Endothelial cell of umbilical vein (primary cell): ENCODE measurements at regions not wholly inside any gene's neighbourhood (a gene's known extent, or its start where the extent isn't known, plus 50 kb on each side); places are given as distances from the start of the nearest gene placed in this dataset.

Source experiments
- BruUV-seq: library from RNA; stranded (reverse); fragments of 400-500 nt; replicated peaks from 2 replicates; lab custom pipeline; 2021; lab: Mats Ljungman, UMichigan
- CTCF ChIA-PET: fragments of 300-600, 350-600 bp; sonication (Branson Sonifier 250); formaldehyde crosslinking; loops from one replicate; lab custom pipeline; 2021; ENCODE audit warnings: antibody characterized with exemption, inconsistent platforms; lab: Charles Lee
- POLR2A ChIA-PET: fragments of 300-600, 350-600 bp; sonication (Branson Sonifier 250); formaldehyde crosslinking; loops from one replicate; lab custom pipeline; 2021; ENCODE audit warnings: antibody characterized with exemption, inconsistent platforms; lab: Charles Lee
- DNase-seq: peaks from one replicate; pipeline ENCODE4 v3.0.0-alpha.2; 2011; ENCODE audit warnings: low read depth, low spot score
- FAIRE-seq: peaks from 2 replicates; lab custom pipeline; 2011; peaks lifted over from hg19 to GRCh38; lab: Jason Lieb, UNC
- H2AFZ ChIP-seq: 2 replicates; pipeline ENCODE4 v1.6.0; 2012; ENCODE audit warnings: low read depth, low read length, control low read depth, inconsistent platforms
- H3K27ac ChIP-seq: 2 replicates; pipeline ENCODE4 v1.5.1; 2011; ENCODE audit warnings: low read depth, mild to moderate bottlenecking, control low read depth, low read length, moderate library complexity; ENCODE audit not compliant: insufficient read depth
- H3K27me3 ChIP-seq, 2 experiments: 2 replicates each; pipeline versions ENCODE4 v1.6.0 to v1.6.1; 2011; ENCODE audit warnings: low read length in 2 of 2, mixed read lengths in 1 of 2; ENCODE audit not compliant: control insufficient read depth in 2 of 2, insufficient read depth in 2 of 2
- H3K36me3 ChIP-seq, 2 experiments: 2 replicates in 1 of 2; 3 replicates in 1 of 2; pipeline ENCODE4 v1.5.1; 2011; ENCODE audit warnings: low read length in 2 of 2, mild to moderate bottlenecking in 1 of 2, moderate library complexity in 1 of 2; ENCODE audit not compliant: control insufficient read depth in 2 of 2, insufficient read depth in 2 of 2; ENCODE audit errors: extremely low read depth in 1 of 2
- H3K4me1 ChIP-seq: 3 replicates; pipeline ENCODE4 v1.5.1; 2011; ENCODE audit warnings: mild to moderate bottlenecking, low read length; ENCODE audit not compliant: control insufficient read depth, insufficient read depth; ENCODE audit errors: extremely low read depth
- H3K4me2 ChIP-seq: 2 replicates; pipeline ENCODE4 v1.6.1; 2011; ENCODE audit warnings: low read length, control low read depth, mixed read lengths; ENCODE audit not compliant: insufficient read depth
- H3K4me3 ChIP-seq, 3 experiments: fragments of 200-600 bp in 1 of 3; sonication (generic), shearing (Covaris generic) in 1 of 3; replicated peaks in 1 of 3; 2 replicates each; pipeline ENCODE4 v1.5.1; 2011 to 2016; ENCODE audit warnings: control low read depth in 3 of 3, low read length in 3 of 3, mild to moderate bottlenecking in 2 of 3, inconsistent platforms in 1 of 3, low read depth in 1 of 3, moderate library complexity in 1 of 3; ENCODE audit not compliant: insufficient read depth in 1 of 3
- H3K79me2 ChIP-seq: 2 replicates; pipeline ENCODE4 v1.6.0; 2012; ENCODE audit warnings: low read length, inconsistent platforms; ENCODE audit not compliant: control insufficient read depth, insufficient read depth
- H3K9ac ChIP-seq: replicated peaks from 2 replicates; pipeline ENCODE3; 2011; ENCODE audit warnings: low read length, control low read depth; ENCODE audit not compliant: insufficient read depth; ENCODE audit errors: extremely low read depth
- H3K9me1 ChIP-seq: replicated peaks from 3 replicates; pipeline ENCODE4 v1.6.0; 2011; ENCODE audit warnings: mild to moderate bottlenecking, low read length; ENCODE audit not compliant: control insufficient read depth, insufficient read depth; ENCODE audit errors: extremely low read depth
- H3K9me3 ChIP-seq: replicated peaks from 2 replicates; pipeline ENCODE4 v1.5.1; 2012; ENCODE audit warnings: low read length, inconsistent platforms; ENCODE audit not compliant: control insufficient read depth, insufficient read depth
- H4K20me1 ChIP-seq: replicated peaks from 2 replicates; pipeline ENCODE3; 2011; ENCODE audit warnings: mild to moderate bottlenecking, low read length; ENCODE audit not compliant: control insufficient read depth, insufficient read depth; ENCODE audit errors: extremely low read depth
- CTCF ChIP-seq, 2 donors: IDR thresholded peaks; 1 replicate in 1 of 2; 2 replicates in 1 of 2; pipeline ENCODE4 v1.5.1; 2011; ENCODE audit warnings: low read length in 2 of 2, mild to moderate bottlenecking in 2 of 2, moderate library complexity in 2 of 2, control low read depth in 1 of 2, inconsistent platforms in 1 of 2, low read depth in 1 of 2; ENCODE audit not compliant: insufficient read depth in 1 of 2; ENCODE audit errors: extremely low read depth in 1 of 2
- EZH2 ChIP-seq: IDR thresholded peaks from 2 replicates; pipeline ENCODE4 v1.6.1; 2012; ENCODE audit warnings: borderline replicate concordance, low read depth, mild to moderate bottlenecking, moderate library complexity, low read length, inconsistent platforms; ENCODE audit not compliant: severe bottlenecking
- FOS ChIP-seq: IDR thresholded peaks from 2 replicates; pipeline ENCODE4 v1.6.1; 2011; ENCODE audit warnings: mild to moderate bottlenecking, low read length, moderate library complexity, borderline replicate concordance; ENCODE audit not compliant: insufficient read depth
- GATA2 ChIP-seq: IDR thresholded peaks from 2 replicates; pipeline ENCODE4 v1.7.0; 2011; ENCODE audit warnings: low read depth, mild to moderate bottlenecking, moderate library complexity, mixed read lengths, low read length; ENCODE audit not compliant: insufficient read length, insufficient read depth
- JUN ChIP-seq: IDR thresholded peaks from 2 replicates; pipeline ENCODE4 v1.6.1; 2011; ENCODE audit warnings: borderline replicate concordance, low read depth; ENCODE audit not compliant: insufficient read length, insufficient read depth
- MAX ChIP-seq: IDR thresholded peaks from 2 replicates; pipeline ENCODE4 v1.6.1; 2011; ENCODE audit not compliant: insufficient read depth, insufficient read length
- MYC ChIP-seq: IDR thresholded peaks from one replicate; pipeline ENCODE4 v1.6.1; 2011; ENCODE audit warnings: mild to moderate bottlenecking, low read depth, low read length
- POLR2A ChIP-seq: IDR thresholded peaks from 2 replicates; pipeline ENCODE4 v1.6.1; 2012; ENCODE audit warnings: low read depth, mild to moderate bottlenecking, control low read depth, low read length
- POLR2AphosphoS5 ChIP-seq: IDR thresholded peaks from 2 replicates; pipeline ENCODE4 v1.6.1; 2012; ENCODE audit warnings: low read depth, mild to moderate bottlenecking, control low read depth, low read length, moderate library complexity; ENCODE audit not compliant: insufficient read depth
- dilution Hi-C: fragments of 300-500 bp; cut with MboI; formaldehyde crosslinking; loops from one replicate; pipeline ENCODE4 v1.15.0; 2019; ENCODE audit warnings: low sequenced_read_pairs; ENCODE audit not compliant: extremely low pct_ligation_motif_present
- intact Hi-C: fragments of 100-400 bp; cut with micrococcal nuclease; formaldehyde crosslinking; loops from one replicate; pipeline ENCODE4 v1.10.0; 2022

GRCh38 chr7:45366475-45366874 lies 207.7 kb upstream of the ADCY1 start:
- BruUV-seq: no TSS peak
- Histone ChIP-seq H3K9ac (no peak overlapping the region), H3K36me3 (no peaks in the 10 kb centered on the region), H3K4me3 (no peak overlapping the region), H3K4me1 (no peaks in the 10 kb centered on the region), H3K27me3 (no peaks in the 10 kb centered on the region), H3K79me2 (no peaks in the 10 kb centered on the region), H4K20me1 (no peaks in the 10 kb centered on the region), H3K9me1 (no peaks in the 10 kb centered on the region), H3K27ac (no peak overlapping the region), H3K4me2 (no peak overlapping the region), H3K9me3 (no peaks in the 10 kb centered on the region), H2AFZ (no peak overlapping the region)
- dilution Hi-C loops: no loop called here
- TF ChIP-seq FOS (no peak), POLR2A (no peak), JUN (no peak), EZH2 (no peak), MYC (no peak), CTCF (IDR thresholded peaks at IDR 0.05; ENCODE audit: extremely low read depth in 1 of 2, insufficient read depth in 1 of 2, low read depth in 1 of 2, low read length in 2 of 2) (no peak), GATA2 (no peak), POLR2AphosphoS5 (no peak), MAX (no peak)
- DNase-seq (no peak), FAIRE-seq (no peak)
- intact Hi-C loops: no loop called here
- CTCF ChIA-PET: no interaction called here
- POLR2A ChIA-PET: no interaction called here
